ENCODE measurements at regions not wholly inside any gene's neighbourhood (a gene's known extent, or its start where the extent isn't known, plus 50 kb on each side); places are given as distances from the start of the nearest gene placed in this dataset.

DNA sequence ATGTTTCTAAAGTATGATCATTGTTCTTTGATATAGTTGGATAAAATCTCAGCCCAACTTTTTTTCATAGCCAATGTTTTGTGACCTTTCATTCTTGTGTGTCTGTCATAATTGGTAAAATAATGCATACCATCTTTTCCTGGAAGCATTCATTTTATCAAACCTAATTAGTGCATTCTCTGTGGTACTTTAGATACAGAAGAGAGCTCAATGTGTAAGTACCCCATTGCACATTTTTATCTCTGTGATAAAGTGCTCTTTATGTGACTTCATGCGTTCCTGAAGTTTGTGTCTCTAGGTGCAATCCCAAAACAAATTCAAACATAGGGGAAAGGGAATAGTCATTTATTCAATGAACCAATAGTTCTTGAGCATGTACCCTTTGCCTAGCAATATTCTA is 628.5 kb downstream of the GBE1 start:
- TF ChIP-seq, protein P1, sequence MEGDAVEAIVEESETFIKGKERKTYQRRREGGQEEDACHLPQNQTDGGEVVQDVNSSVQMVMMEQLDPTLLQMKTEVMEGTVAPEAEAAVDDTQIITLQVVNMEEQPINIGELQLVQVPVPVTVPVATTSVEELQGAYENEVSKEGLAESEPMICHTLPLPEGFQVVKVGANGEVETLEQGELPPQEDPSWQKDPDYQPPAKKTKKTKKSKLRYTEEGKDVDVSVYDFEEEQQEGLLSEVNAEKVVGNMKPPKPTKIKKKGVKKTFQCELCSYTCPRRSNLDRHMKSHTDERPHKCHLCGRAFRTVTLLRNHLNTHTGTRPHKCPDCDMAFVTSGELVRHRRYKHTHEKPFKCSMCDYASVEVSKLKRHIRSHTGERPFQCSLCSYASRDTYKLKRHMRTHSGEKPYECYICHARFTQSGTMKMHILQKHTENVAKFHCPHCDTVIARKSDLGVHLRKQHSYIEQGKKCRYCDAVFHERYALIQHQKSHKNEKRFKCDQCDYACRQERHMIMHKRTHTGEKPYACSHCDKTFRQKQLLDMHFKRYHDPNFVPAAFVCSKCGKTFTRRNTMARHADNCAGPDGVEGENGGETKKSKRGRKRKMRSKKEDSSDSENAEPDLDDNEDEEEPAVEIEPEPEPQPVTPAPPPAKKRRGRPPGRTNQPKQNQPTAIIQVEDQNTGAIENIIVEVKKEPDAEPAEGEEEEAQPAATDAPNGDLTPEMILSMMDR (IDR thresholded peaks at IDR 0.05; ENCODE audit: control extremely low read depth, extremely low read depth, low read depth, missing control alignments): no peak
- CTCF ChIA-PET: no interaction called here
- DNase-seq (ENCODE audit: extremely low spot score): no peak
- POLR2A ChIA-PET: no interaction called here

DNA sequence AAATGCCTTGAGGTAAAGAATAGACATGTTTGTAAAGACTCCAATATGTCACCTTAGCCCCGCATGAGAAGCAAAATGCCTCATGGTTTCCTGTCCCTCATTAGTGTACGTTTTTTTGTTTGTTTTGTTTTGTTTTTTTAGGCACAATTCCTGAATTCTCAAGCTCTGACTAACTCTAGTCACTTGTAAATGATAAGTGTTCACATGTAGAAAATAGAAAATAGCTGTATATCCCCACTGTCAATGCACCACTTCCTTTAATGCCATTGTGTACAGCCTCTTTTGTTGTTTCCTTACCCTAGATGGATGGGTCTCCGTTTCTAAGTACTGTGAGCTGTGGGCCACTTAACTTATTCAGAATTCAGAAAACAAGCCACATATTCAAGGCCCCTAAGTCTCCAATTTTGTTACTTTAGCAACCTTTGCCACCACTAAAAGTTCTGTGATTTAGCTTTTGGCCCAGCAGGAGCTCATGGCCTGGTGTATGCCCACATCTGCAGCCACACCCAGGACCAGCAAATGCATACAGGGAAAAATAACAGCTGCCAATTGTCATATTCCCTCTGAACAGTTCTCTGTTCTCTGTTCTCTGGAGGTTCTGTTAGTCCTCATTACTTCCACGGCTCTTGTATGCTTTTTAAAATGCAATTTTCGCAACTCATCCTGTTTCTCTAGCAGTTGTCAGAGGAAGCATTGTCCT is 655.5 kb downstream of the GBE1 start:
- TF ChIP-seq, protein P1 (IDR thresholded peaks at IDR 0.05; ENCODE audit: control extremely low read depth, extremely low read depth, low read depth, missing control alignments): no peak
- DNase-seq (ENCODE audit: extremely low spot score): no peak
- POLR2A ChIA-PET: no interaction called here
- CTCF ChIA-PET: interaction anchor here (0.9 to 2.1 kb wide), 3 partner anchors 13 to 34 kb away, joined by 3 to 7 read pairs (median 4); no protein-coding TSS in a partner anchor

DNA sequence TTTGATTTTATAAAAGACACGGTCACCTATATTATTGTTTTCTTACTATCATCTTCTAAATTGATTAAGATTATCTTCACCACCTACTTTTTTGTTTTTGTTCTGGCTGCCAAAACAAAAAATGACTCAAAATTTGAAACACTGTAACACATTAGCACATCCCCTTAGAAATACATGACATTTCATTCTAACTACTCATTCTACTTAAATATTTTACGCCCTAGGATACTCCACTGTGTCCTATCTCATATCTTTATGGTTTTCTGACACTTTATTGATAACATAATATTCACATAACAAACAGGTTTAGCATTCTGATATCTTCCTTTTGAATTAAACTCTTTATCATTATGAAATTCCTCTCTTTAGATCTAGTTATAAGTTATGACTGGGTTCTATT is 656.2 kb downstream of the GBE1 start:
- ChIA-PET CTCF (interaction anchor here (1.0 to 2.1 kb wide), 2 partner anchors 13 to 15 kb away, joined by 4 to 7 read pairs; no protein-coding TSS in a partner anchor), POLR2A (no interaction called here)
- TF ChIP-seq, protein P1 (IDR thresholded peaks at IDR 0.05; ENCODE audit: control extremely low read depth, extremely low read depth, low read depth, missing control alignments): no peak
- no peak for DNase-seq (ENCODE audit: extremely low spot score)

DNA sequence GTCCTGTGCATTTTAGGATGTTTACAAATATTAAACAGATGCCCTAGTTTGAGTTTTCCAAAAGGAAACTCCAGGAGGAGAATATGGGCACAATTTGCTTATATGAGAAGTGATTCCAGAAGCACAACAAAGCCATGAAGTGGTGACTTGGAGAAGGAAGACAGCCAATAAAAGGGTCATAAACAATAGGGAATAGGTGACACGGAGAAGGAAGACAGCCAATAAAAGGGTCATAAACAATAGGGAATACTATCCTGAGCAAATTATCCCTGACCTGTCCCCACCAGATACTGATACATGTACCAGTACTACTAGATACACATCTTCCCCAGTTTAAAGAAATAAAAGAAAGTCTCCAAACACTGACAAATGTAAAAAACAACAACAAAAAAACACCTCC is 663.6 kb downstream of the GBE1 start:
- POLR2A ChIA-PET: no interaction called here
- DNase-seq (ENCODE audit: extremely low spot score): no peak
- TF ChIP-seq, protein P1 (IDR thresholded peaks at IDR 0.05; ENCODE audit: control extremely low read depth, extremely low read depth, low read depth, missing control alignments): no peak
- CTCF ChIA-PET: no interaction called here

DNA sequence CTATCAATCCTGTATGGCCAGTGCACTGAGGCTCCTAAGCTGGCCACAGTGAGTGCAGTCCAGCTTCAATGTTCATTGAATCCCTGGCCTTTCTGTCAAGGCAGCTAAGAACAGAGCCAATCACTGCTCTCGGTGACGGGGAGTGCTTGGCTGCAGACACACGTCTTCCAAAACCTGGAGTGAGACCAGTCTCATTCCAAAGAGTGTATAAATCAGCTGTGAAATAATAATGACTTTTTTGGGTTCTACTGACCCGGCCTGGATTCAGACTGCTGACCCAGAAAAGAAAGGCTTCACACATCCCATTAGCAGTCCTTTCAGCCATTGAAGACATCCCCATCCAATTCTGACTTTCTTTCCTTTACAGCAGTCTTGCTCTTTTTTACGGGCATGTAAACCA is 665.5 kb downstream of the GBE1 start:
- CTCF ChIA-PET: no interaction called here
- POLR2A ChIA-PET: no interaction called here
- DNase-seq (ENCODE audit: extremely low spot score): no peak
- TF ChIP-seq, protein P1 (IDR thresholded peaks at IDR 0.05; ENCODE audit: control extremely low read depth, extremely low read depth, low read depth, missing control alignments): no peak

DNA sequence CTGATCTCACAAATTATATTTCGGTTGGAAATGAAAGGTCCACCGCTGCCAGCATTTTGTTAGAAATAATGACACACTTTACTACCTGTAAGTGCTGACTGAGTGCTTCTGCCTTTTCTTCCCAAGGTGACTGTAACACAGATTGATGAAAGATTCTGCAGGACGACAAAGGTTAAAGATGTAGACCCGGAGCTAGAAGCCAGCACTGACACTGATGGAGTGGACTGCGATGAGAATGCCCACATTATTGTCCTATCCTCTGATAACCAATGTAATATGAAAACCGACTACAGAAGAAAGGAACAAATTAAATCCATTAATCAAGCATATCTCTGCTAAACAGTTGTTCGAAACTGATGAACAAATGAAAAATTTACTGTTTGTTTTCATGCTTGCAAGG is 666.5 kb downstream of the GBE1 start:
- DNase-seq (ENCODE audit: extremely low spot score): no peak
- TF ChIP-seq, protein P1 (IDR thresholded peaks at IDR 0.05; ENCODE audit: control extremely low read depth, extremely low read depth, low read depth, missing control alignments): no peak
- ChIA-PET POLR2A (no interaction called here), CTCF (no interaction called here)
